Smooth muscle cell (in vitro differentiated cells): ENCODE measurements at regions not wholly inside any gene's neighbourhood (a gene's known extent, or its start where the extent isn't known, plus 50 kb on each side); places are given as distances from the start of the nearest gene placed in this dataset.

Source experiments
- DNase-seq: peaks from one replicate; lab custom pipeline; 2025; ENCODE audit not compliant: unreplicated experiment; lab: John Stamatoyannopoulos, UW
- H2AFZ ChIP-seq: fragments of 200-600 bp; sonication (generic); 2 replicates; pipeline ENCODE4 v1.6.0; 2016; ENCODE audit warnings: antibody characterized with exemption, low read depth, mild to moderate bottlenecking
- H3F3A ChIP-seq: fragments of 200-600 bp; sonication (generic); 2 replicates; pipeline ENCODE4 v1.6.0; 2017; ENCODE audit warnings: antibody characterized with exemption, low read depth
- H3K27ac ChIP-seq: fragments of 200-600 bp; sonication (generic); 2 replicates; pipeline ENCODE4 v1.5.1; 2016; ENCODE audit warnings: low read depth, mild to moderate bottlenecking
- H3K27me3 ChIP-seq: fragments of 200-600 bp; sonication (generic); 2 replicates; pipeline ENCODE4 v1.6.1; 2016; ENCODE audit warnings: low read depth, mild to moderate bottlenecking
- H3K36me3 ChIP-seq: fragments of 200-600 bp; sonication (generic); 2 replicates; pipeline ENCODE4 v1.5.1; 2016; ENCODE audit warnings: low read depth
- H3K4me1 ChIP-seq: fragments of 200-600 bp; sonication (generic); 2 replicates; pipeline ENCODE4 v1.5.1; 2016; ENCODE audit warnings: low read depth
- H3K4me2 ChIP-seq: fragments of 200-600 bp; sonication (generic); 2 replicates; pipeline ENCODE4 v1.6.0; 2016; ENCODE audit warnings: mild to moderate bottlenecking
- H3K4me3 ChIP-seq: fragments of 200-600 bp; sonication (generic); 2 replicates; pipeline ENCODE4 v1.5.1; 2016; ENCODE audit warnings: mild to moderate bottlenecking
- H3K79me2 ChIP-seq: fragments of 200-600 bp; sonication (generic); 2 replicates; pipeline ENCODE4 v1.6.0; 2016; ENCODE audit warnings: low read depth, mild to moderate bottlenecking
- H3K9ac ChIP-seq: fragments of 200-600 bp; sonication (generic); 2 replicates; pipeline ENCODE4 v1.6.0; 2016; ENCODE audit warnings: low read depth
- H3K9me3 ChIP-seq: fragments of 200-600 bp; sonication (generic); replicated peaks from 2 replicates; pipeline ENCODE4 v1.5.1; 2016; ENCODE audit warnings: low read depth
- H4K20me1 ChIP-seq: fragments of 200-600 bp; sonication (generic); 2 replicates; pipeline ENCODE4 v1.6.0; 2016; ENCODE audit warnings: low read depth
- WGBS: methylation state at CpG from one replicate; pipeline ENCODE4 v1.1.7; 2016; ENCODE audit warnings: low lambda C conversion rate; 5-methylcytosine and 5-hydroxymethylcytosine counted together
- TF ChIP-seq, protein P1 (sequence below): fragments of 200-600 bp; sonication (generic); IDR thresholded peaks from 2 replicates; pipeline ENCODE4 v1.5.1; 2017; ENCODE audit warnings: borderline replicate concordance, mild to moderate bottlenecking, antibody characterized with exemption; ENCODE audit not compliant: insufficient read depth, poor library complexity, severe bottlenecking

GRCh38 chr1:9422911-9423505, 116.3 kb upstream of the SLC25A33 start:
- whole genome bisulfite sequencing: 96% methylated on average over 11 of the region's 12 CpGs
- H2AFZ ChIP-seq: no peak overlapping the region
- no peak overlapping the region for H3K4me3 ChIP-seq
- no peaks in the 10 kb centered on the region for H3F3A ChIP-seq
- no peak overlapping the region for H3K9ac ChIP-seq
- TF ChIP-seq, protein P1, sequence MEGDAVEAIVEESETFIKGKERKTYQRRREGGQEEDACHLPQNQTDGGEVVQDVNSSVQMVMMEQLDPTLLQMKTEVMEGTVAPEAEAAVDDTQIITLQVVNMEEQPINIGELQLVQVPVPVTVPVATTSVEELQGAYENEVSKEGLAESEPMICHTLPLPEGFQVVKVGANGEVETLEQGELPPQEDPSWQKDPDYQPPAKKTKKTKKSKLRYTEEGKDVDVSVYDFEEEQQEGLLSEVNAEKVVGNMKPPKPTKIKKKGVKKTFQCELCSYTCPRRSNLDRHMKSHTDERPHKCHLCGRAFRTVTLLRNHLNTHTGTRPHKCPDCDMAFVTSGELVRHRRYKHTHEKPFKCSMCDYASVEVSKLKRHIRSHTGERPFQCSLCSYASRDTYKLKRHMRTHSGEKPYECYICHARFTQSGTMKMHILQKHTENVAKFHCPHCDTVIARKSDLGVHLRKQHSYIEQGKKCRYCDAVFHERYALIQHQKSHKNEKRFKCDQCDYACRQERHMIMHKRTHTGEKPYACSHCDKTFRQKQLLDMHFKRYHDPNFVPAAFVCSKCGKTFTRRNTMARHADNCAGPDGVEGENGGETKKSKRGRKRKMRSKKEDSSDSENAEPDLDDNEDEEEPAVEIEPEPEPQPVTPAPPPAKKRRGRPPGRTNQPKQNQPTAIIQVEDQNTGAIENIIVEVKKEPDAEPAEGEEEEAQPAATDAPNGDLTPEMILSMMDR: no peak
- no peaks in the 10 kb centered on the region for H3K36me3 ChIP-seq
- H3K4me1 ChIP-seq: no peaks in the 10 kb centered on the region
- no peaks in the 10 kb centered on the region for H3K27me3 ChIP-seq
- no peaks in the 10 kb centered on the region for H4K20me1 ChIP-seq
- DNase-seq: no peak
- no peak overlapping the region for H3K27ac ChIP-seq
- H3K79me2 ChIP-seq: no peaks in the 10 kb centered on the region
- H3K9me3 ChIP-seq: no peaks in the 10 kb centered on the region
- no peak overlapping the region for H3K4me2 ChIP-seq

DNA sequence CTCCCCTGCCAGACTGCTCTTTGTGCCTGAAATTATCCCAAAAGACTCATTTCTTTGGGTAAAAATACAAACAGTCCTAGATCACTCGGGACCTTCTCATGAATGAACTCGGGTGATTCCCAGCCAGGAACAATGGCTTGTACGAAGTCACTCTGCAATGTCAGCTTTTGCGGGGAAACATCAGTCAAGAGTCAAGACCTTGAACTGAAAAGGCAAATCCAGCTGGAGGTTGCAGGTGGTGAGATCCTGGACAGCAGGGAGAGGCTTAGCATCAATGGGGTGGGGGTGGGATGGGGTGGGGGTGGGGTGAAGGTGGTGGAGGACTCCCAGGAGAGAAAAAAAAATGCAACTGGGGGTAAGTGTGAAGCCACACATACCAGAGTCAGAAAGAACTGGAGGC, 115.0 kb upstream of the SLC25A33 start:
- no peak overlapping the region for H2AFZ ChIP-seq
- H3K4me2 ChIP-seq: no peak overlapping the region
- no peak overlapping the region for H3K4me3 ChIP-seq
- H4K20me1 ChIP-seq: no peaks in the 10 kb centered on the region
- DNase-seq: no peak
- peaks cover 2% of the 10 kb centered on the region for H3K4me1 ChIP-seq
- WGBS: 93% methylated on average over 4 of the region's 4 CpGs
- no peaks in the 10 kb centered on the region for H3K9me3 ChIP-seq
- H3K27ac ChIP-seq: no peak overlapping the region
- H3K79me2 ChIP-seq: no peaks in the 10 kb centered on the region
- H3K36me3 ChIP-seq: no peaks in the 10 kb centered on the region
- no peak overlapping the region for H3K9ac ChIP-seq
- H3F3A ChIP-seq: peaks cover 4% of the 10 kb centered on the region
- H3K27me3 ChIP-seq: no peaks in the 10 kb centered on the region
- TF ChIP-seq, protein P1: no peak

DNA sequence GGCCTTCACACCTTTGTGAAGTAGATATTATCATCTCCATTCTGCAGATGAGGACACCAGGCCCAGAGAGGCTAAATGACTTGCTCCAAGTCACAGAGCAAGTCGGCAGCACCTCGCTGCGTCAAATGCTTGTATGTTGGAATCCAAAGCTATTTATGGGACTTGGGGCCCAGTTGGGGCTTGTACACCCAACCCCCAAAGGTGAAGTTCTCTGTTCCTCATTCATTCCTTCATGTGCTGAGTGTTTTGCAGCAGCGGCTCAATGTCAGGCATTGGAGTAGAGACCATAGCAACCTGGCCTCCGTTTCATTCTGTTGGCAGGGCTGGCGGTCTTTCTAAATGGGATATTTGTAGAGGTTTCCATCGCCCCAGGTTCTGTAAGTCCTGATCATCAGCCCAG, 113.4 kb upstream of the SLC25A33 start:
- Histone ChIP-seq H3K9ac (no peak overlapping the region), H3F3A (peaks cover 4% of the 10 kb centered on the region), H4K20me1 (no peaks in the 10 kb centered on the region), H3K79me2 (no peaks in the 10 kb centered on the region), H3K9me3 (no peaks in the 10 kb centered on the region), H3K27ac (no peak overlapping the region), H3K4me3 (no peak overlapping the region), H3K4me2 (no peak overlapping the region), H2AFZ (no peak overlapping the region), H3K27me3 (no peaks in the 10 kb centered on the region), H3K36me3 (no peaks in the 10 kb centered on the region), H3K4me1 (peaks cover 5% of the 10 kb centered on the region)
- WGBS: 94% methylated on average over 7 of the region's 7 CpGs
- DNase-seq: no peak
- TF ChIP-seq, protein P1: no peak

GRCh38 chr1:9426291-9426711, 113.0 kb upstream of the SLC25A33 start:
- H3F3A ChIP-seq: peaks cover 4% of the 10 kb centered on the region
- no peaks in the 10 kb centered on the region for H3K36me3 ChIP-seq
- DNase-seq: no peak
- no peak overlapping the region for H2AFZ ChIP-seq
- peaks cover 5% of the 10 kb centered on the region for H3K4me1 ChIP-seq
- H3K79me2 ChIP-seq: no peaks in the 10 kb centered on the region
- 73% methylated on average over 13 of the region's 13 CpGs for WGBS
- H3K9ac ChIP-seq: no peak overlapping the region
- no peak overlapping the region for H3K4me3 ChIP-seq
- H4K20me1 ChIP-seq: no peaks in the 10 kb centered on the region
- H3K27ac ChIP-seq: no peak overlapping the region
- TF ChIP-seq, protein P1: no peak
- no peaks in the 10 kb centered on the region for H3K9me3 ChIP-seq
- no peak overlapping the region for H3K4me2 ChIP-seq
- H3K27me3 ChIP-seq: no peaks in the 10 kb centered on the region
